ENCODE measurements at regions not wholly inside any gene's neighbourhood (a gene's known extent, or its start where the extent isn't known, plus 50 kb on each side); places are given as distances from the start of the nearest gene placed in this dataset.
"Not testable (repeated sequence)": the region's sequence is repeated elsewhere in the genome, so short reads cannot be mapped to it uniquely, and the experiment has no call there.

GRCh38 chr6:88499845-88500699, 333.9 kb upstream of the CNR1 start:
- no peaks in the 10 kb centered on the region for H3K27me3 ChIP-seq
- ATAC-seq (ENCODE audit: low FRiP score in 2 of 2) (no peak), DNase-seq (no peak)
- H3K4me1 ChIP-seq, result no peaks in the 10 kb centered on the region
- H3K9me3 ChIP-seq, result no peaks in the 10 kb centered on the region
- whole genome bisulfite sequencing, 2 donors, result 69 to 78% methylated on average over 7 of the region's 7 CpGs
- H3K4me3 ChIP-seq, result no peak overlapping the region
- no peaks in the 10 kb centered on the region for H3K36me3 ChIP-seq
- TF ChIP-seq POLR2A (IDR thresholded peaks at IDR 0.05) (no peak), EP300 (IDR thresholded peaks at IDR 0.05) (no peak), POLR2AphosphoS5 (IDR thresholded peaks at IDR 0.05) (no peak), CTCF (IDR thresholded peaks at IDR 0.05) (no peak)
- H3K27ac ChIP-seq, result no peak overlapping the region

- ATAC-seq (ENCODE audit: low FRiP score in 2 of 2) (peak in 1 of 2 donors; percentile 32), DNase-seq (no peak)
- Histone ChIP-seq H3K27me3 (no peaks in the 10 kb centered on the region), H3K36me3 (no peaks in the 10 kb centered on the region), H3K4me1 (peaks cover 0 to 4% (median 0%) of the 10 kb centered on the region in 4 donors), H3K27ac (no peak overlapping the region), H3K9me3 (no peaks in the 10 kb centered on the region), H3K4me3 (no peak overlapping the region)
- no peak for TF ChIP-seq EP300 (IDR thresholded peaks at IDR 0.05)
- TF ChIP-seq POLR2A (IDR thresholded peaks at IDR 0.05), result no peak
- TF ChIP-seq POLR2AphosphoS5 (IDR thresholded peaks at IDR 0.05), result no peak
- no peak for TF ChIP-seq CTCF (IDR thresholded peaks at IDR 0.05)
- WGBS, 2 donors, result 87 to 93% methylated on average over 3 of the region's 3 CpGs
Measured at GRCh38 chr6:88499436-88499835, 333.3 kb upstream of the CNR1 start.

GRCh38 chr6:88497403-88497802, 331.3 kb upstream of the CNR1 start:
- not testable (repeated sequence) for H3K4me1 ChIP-seq; H3K36me3 ChIP-seq; DNase-seq; ATAC-seq (ENCODE audit: low FRiP score in 2 of 2); H3K9me3 ChIP-seq; H3K27ac ChIP-seq; H3K4me3 ChIP-seq; H3K27me3 ChIP-seq
- 48 to 57% methylated on average over 8 of the region's 8 CpGs for WGBS, 2 donors

- Histone ChIP-seq H3K9me3 (no peaks in the 10 kb centered on the region), H3K36me3 (no peaks in the 10 kb centered on the region), H3K27me3 (no peaks in the 10 kb centered on the region), H3K27ac (no peak overlapping the region), H3K4me3 (no peak overlapping the region), H3K4me1 (peaks cover 0 to 4% (median 0%) of the 10 kb centered on the region in 4 donors)
- WGBS, 2 donors, result 62 to 66% methylated on average over 3 of the region's 3 CpGs
- no peak for DNase-seq
- TF ChIP-seq CTCF (IDR thresholded peaks at IDR 0.05) (no peak), POLR2AphosphoS5 (IDR thresholded peaks at IDR 0.05) (no peak), EP300 (IDR thresholded peaks at IDR 0.05) (no peak), POLR2A (IDR thresholded peaks at IDR 0.05) (no peak)
- ATAC-seq (ENCODE audit: low FRiP score in 2 of 2), result no peak
Measured at GRCh38 chr6:88494401-88495140, 328.4 kb upstream of the CNR1 start.

GRCh38 chr6:88493717-88494116, 327.6 kb upstream of the CNR1 start:
- no peaks in the 10 kb centered on the region for H3K36me3 ChIP-seq

More at GRCh38 chr6:88493717-88494116, 327.6 kb upstream of the CNR1 start:
- Histone ChIP-seq H3K4me1 (peaks cover 0 to 4% (median 0%) of the 10 kb centered on the region in 4 donors), H3K27ac (no peak overlapping the region), H3K4me3 (no peak overlapping the region), H3K27me3 (no peaks in the 10 kb centered on the region), H3K9me3 (no peaks in the 10 kb centered on the region)
- ATAC-seq (ENCODE audit: low FRiP score in 2 of 2), result no peak
- WGBS, 2 donors, result 89 to 90% methylated on average over 2 of the region's 2 CpGs
- TF ChIP-seq POLR2AphosphoS5 (IDR thresholded peaks at IDR 0.05) (no peak), POLR2A (IDR thresholded peaks at IDR 0.05) (no peak), EP300 (IDR thresholded peaks at IDR 0.05) (no peak), CTCF (IDR thresholded peaks at IDR 0.05) (no peak)
- DNase-seq, result no peak

All from upper lobe of left lung (tissue), 6 donors.